ENCODE measurements at regions not wholly inside any gene's neighbourhood (a gene's known extent, or its start where the extent isn't known, plus 50 kb on each side); places are given as distances from the start of the nearest gene placed in this dataset.

DNA sequence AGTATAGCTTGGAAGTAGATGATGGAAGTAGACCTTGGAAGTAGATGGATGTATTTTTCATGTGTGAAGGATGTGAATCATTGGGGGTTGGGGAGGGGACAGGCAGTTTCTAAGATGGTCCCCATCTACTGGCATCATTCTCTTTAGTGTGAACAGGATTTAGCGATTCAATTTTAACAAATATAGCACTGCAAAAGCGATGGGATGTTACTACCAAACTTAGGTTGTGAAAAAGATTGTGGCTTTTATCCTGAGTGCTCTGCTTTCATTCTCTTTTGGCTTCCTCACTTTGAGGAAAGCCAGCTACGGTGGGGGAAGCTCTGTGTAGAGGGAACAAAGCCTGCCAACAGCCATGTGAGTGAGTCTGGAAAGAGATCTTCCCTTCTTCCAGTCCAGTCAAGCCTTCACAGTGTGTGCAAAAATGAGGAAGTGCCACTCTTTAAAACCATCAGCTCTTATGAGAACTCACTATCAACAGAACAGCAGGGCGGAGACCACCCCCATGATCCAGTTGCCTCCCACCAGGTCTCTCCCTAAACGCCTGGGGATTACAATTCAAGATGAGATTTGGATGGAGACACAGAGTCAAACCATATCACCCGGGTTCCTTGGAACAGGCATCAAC, 441.4 kb downstream of the SH3GL2 start:
- H3K27me3 ChIP-seq (replicated peaks in 1 of 4; ENCODE audit: control extremely low read depth in 1 of 4, control insufficient read depth in 3 of 4, insufficient read depth in 4 of 4, low read length in 3 of 4) = no peaks in the 10 kb centered on the region
- H3K36me3 ChIP-seq (replicated peaks in 1 of 2; ENCODE audit: control extremely low read depth in 1 of 2, control insufficient read depth in 1 of 2, extremely low read depth in 1 of 2, insufficient read depth in 2 of 2, low read length in 1 of 2) = no peaks in the 10 kb centered on the region
- peaks cover 8% of the 10 kb centered on the region for H3K9me3 Mint-ChIP-seq (ENCODE audit: insufficient read depth)
- H2AFZ ChIP-seq (ENCODE audit: insufficient read depth, low read depth, low read length, poor library complexity, severe bottlenecking) = no peak overlapping the region
- no peaks in the 10 kb centered on the region for H4K20me1 ChIP-seq (ENCODE audit: control insufficient read depth, insufficient read depth, low read length, poor library complexity, severe bottlenecking)
- H3K4me1 ChIP-seq (ENCODE audit: control insufficient read depth in 2 of 2, insufficient read depth in 2 of 2, low read length in 2 of 2) = no peaks in the 10 kb centered on the region
- no peak for ATAC-seq (ENCODE audit: low read depth)
- intact Hi-C loops (cut with micrococcal nuclease) = loop anchor here (10.0 kb wide), 1 partner anchor 65 kb away; no protein-coding TSS in a partner anchor
- WGBS (ENCODE audit: insufficient coverage) = 68% methylated on average over 2 of the region's 6 CpGs
- no peaks in the 10 kb centered on the region for H3K9me3 ChIP-seq (ENCODE audit: control extremely low read depth in 1 of 3, control insufficient read depth in 2 of 3, insufficient read depth in 1 of 3, low read length in 2 of 3)
- TF ChIP-seq CTCF (IDR thresholded peaks at IDR 0.05) = no peak
- TF ChIP-seq EZH2 (IDR thresholded peaks at IDR 0.05; ENCODE audit: borderline replicate concordance, insufficient read depth, low read depth, low read length, poor library complexity, severe bottlenecking) = no peak
- no peaks in the 10 kb centered on the region for H3K27me3 Mint-ChIP-seq
- no peak overlapping the region for H3K27ac ChIP-seq (ENCODE audit: low read length in 2 of 2)
- no peak overlapping the region for H3K27ac Mint-ChIP-seq
- DNase-seq = no peak
- H3K79me2 ChIP-seq (ENCODE audit: control insufficient read depth, insufficient read depth, low read length) = no peaks in the 10 kb centered on the region
- H3K9ac ChIP-seq (ENCODE audit: low read length) = no peak overlapping the region
- no peak overlapping the region for H3K4me3 Mint-ChIP-seq
- ChIA-PET CTCF (no interaction called here), POLR2A (no interaction called here)
- H3K4me1 Mint-ChIP-seq = no peaks in the 10 kb centered on the region
- H3K4me3 ChIP-seq (ENCODE audit: control extremely low read depth in 1 of 5, extremely low read depth in 1 of 5, insufficient read depth in 1 of 5, low read depth in 2 of 5, low read length in 4 of 5) = no peak overlapping the region
- H3K4me2 ChIP-seq (replicated peaks; ENCODE audit: low read depth, low read length, poor library complexity, severe bottlenecking) = no peak overlapping the region

DNA sequence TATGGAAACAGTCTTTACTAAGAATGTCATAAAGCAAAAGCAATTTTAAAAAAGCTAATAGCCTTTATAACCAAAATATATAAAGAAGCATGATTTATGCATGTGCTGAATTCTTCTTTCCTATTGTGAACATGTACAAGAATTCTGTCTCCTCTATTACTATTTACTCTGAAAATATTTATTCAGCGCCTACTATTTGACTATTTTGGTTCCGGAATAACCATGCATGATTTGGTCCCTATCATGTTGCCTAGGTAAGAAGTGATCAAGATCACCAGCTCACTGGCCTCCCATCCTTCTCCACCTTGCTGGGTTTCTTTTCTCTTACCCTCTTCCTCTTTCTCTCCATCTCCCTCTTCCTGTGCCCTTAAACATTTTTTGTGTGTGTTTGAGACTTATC, 443.8 kb downstream of the SH3GL2 start:
- Histone ChIP-seq H3K4me2 (replicated peaks; ENCODE audit: low read depth, low read length, poor library complexity, severe bottlenecking) (no peak overlapping the region), H3K27me3 (replicated peaks in 1 of 4; ENCODE audit: control extremely low read depth in 1 of 4, control insufficient read depth in 3 of 4, insufficient read depth in 4 of 4, low read length in 3 of 4) (no peaks in the 10 kb centered on the region), H3K36me3 (replicated peaks in 1 of 2; ENCODE audit: control extremely low read depth in 1 of 2, control insufficient read depth in 1 of 2, extremely low read depth in 1 of 2, insufficient read depth in 2 of 2, low read length in 1 of 2) (no peaks in the 10 kb centered on the region), H3K9me3 (ENCODE audit: control extremely low read depth in 1 of 3, control insufficient read depth in 2 of 3, insufficient read depth in 1 of 3, low read length in 2 of 3) (no peaks in the 10 kb centered on the region), H3K4me3 (ENCODE audit: control extremely low read depth in 1 of 5, extremely low read depth in 1 of 5, insufficient read depth in 1 of 5, low read depth in 2 of 5, low read length in 4 of 5) (no peak overlapping the region), H2AFZ (ENCODE audit: insufficient read depth, low read depth, low read length, poor library complexity, severe bottlenecking) (no peak overlapping the region), H4K20me1 (ENCODE audit: control insufficient read depth, insufficient read depth, low read length, poor library complexity, severe bottlenecking) (no peaks in the 10 kb centered on the region), H3K79me2 (ENCODE audit: control insufficient read depth, insufficient read depth, low read length) (no peaks in the 10 kb centered on the region), H3K4me1 (ENCODE audit: control insufficient read depth in 2 of 2, insufficient read depth in 2 of 2, low read length in 2 of 2) (no peaks in the 10 kb centered on the region), H3K9ac (ENCODE audit: low read length) (no peak overlapping the region), H3K27ac (ENCODE audit: low read length in 2 of 2) (no peak overlapping the region)
- Mint-ChIP-seq H3K4me1 (no peaks in the 10 kb centered on the region), H3K9me3 (ENCODE audit: insufficient read depth) (peaks cover 14% of the 10 kb centered on the region), H3K4me3 (no peak overlapping the region), H3K27me3 (no peaks in the 10 kb centered on the region), H3K27ac (no peak overlapping the region)
- TF ChIP-seq EZH2 (IDR thresholded peaks at IDR 0.05; ENCODE audit: borderline replicate concordance, insufficient read depth, low read depth, low read length, poor library complexity, severe bottlenecking) (no peak), CTCF (IDR thresholded peaks at IDR 0.05) (no peak)
- ChIA-PET POLR2A (no interaction called here), CTCF (no interaction called here)
- no peak for DNase-seq
- intact Hi-C loops (cut with micrococcal nuclease) = loop anchor here (10.0 kb wide), 1 partner anchor 62 kb away; no protein-coding TSS in a partner anchor
- ATAC-seq (ENCODE audit: low read depth) = no peak
- no CpG with 5 or more reads among the region's 2 CpGs for WGBS (ENCODE audit: insufficient coverage)

Data from B cell (primary cell).